ENCODE measurements at regions not wholly inside any gene's neighbourhood (a gene's known extent, or its start where the extent isn't known, plus 50 kb on each side); places are given as distances from the start of the nearest gene placed in this dataset.
"Not testable (repeated sequence)": the region's sequence is repeated elsewhere in the genome, so short reads cannot be mapped to it uniquely, and the experiment has no call there.

DNA sequence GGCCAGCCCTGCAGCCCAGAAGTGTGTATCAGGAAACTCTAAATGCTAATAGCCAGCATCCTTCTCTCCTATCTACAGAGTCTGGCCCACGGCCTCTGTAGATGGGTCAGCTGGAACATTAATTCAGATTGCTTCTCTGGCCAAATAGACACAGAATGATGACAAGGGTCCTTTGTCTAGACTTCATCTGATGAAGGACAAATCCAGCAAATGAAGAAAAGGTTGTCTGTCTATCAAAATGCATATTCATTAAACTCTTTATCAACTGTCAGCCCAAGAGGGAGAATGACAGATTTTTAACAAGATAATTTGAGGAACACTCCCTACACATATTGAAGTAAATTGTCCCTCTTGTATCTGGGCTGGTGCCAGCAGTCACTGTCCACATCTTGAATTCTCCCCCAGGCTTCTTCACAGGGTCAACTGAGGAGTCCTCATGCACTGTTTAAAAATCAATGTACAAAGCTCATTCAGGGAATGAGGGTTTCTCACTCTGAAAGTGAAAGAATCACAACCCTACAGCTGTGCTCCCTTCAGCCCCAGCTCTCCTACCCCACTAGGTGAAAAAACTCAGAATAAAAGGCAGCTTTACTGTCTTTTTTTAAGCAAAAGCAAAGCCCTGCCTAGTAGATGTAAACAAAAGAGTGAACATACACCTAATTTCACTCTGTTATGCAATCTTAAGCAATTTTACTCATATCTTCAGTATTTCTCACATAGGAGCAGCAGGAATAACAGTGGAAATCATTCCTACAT is 507.7 kb downstream of the IGSF11 start:
- 83% methylated on average over 1 of the region's 1 CpG for WGBS
- H3K36me3 ChIP-seq (ENCODE audit: control insufficient read depth in 2 of 2, insufficient read depth in 2 of 2, low read length in 1 of 2) = no peaks in the 10 kb centered on the region

DNA sequence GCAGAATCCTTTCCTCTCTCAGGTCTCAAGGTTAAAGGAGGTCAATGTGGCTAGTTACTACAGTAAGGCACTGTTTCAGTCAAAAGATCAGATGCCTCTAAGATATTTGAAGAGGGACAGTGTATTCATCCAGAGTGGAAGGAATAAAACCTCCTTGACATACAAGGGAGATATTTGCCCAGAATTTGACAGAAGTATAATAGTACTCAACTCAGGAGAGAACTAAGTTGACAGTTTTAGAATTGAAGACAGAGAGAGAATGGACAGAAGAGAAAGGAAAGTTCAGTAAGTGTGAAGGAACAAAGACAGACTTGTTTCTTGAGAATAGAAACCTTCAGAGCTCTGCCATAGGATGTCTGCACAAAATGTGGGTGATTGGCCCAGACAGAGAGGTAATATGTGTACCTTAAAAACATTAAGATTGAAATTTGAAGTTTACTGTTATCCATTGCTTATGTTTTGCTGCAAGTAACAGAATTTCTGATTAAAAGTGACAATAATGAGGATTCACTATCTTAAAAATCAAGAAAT is 507.1 kb downstream of the IGSF11 start:
- Histone ChIP-seq H3K36me3 (ENCODE audit: control insufficient read depth in 2 of 2, insufficient read depth in 2 of 2, low read length in 1 of 2) (no peaks in the 10 kb centered on the region), H3K4me1 (ENCODE audit: control insufficient read depth in 2 of 2, insufficient read depth in 2 of 2, low read length in 2 of 2) (no peaks in the 10 kb centered on the region), H3K4me3 (ENCODE audit: low read length in 2 of 2) (no peak overlapping the region), H3K27ac (ENCODE audit: low read depth in 1 of 2, low read length in 1 of 2) (no peak overlapping the region), H3K27me3 (ENCODE audit: control insufficient read depth in 2 of 2, insufficient read depth in 1 of 2, low read length in 1 of 2) (no peaks in the 10 kb centered on the region), H3K9me3 (ENCODE audit: control insufficient read depth in 2 of 2, insufficient read depth in 1 of 2, low read length in 1 of 2) (no peaks in the 10 kb centered on the region)
- no peak for DNase-seq (ENCODE audit: low read depth in 6 of 9, low spot score in 9 of 9)

More for the DNA sequence above, 507.7 kb downstream of the IGSF11 start:
- Histone ChIP-seq H3K9me3 (ENCODE audit: control insufficient read depth in 2 of 2, insufficient read depth in 1 of 2, low read length in 1 of 2) (no peaks in the 10 kb centered on the region), H3K4me3 (ENCODE audit: low read length in 2 of 2) (no peak overlapping the region), H3K27me3 (ENCODE audit: control insufficient read depth in 2 of 2, insufficient read depth in 1 of 2, low read length in 1 of 2) (no peaks in the 10 kb centered on the region), H3K27ac (ENCODE audit: low read depth in 1 of 2, low read length in 1 of 2) (no peak overlapping the region), H3K4me1 (ENCODE audit: control insufficient read depth in 2 of 2, insufficient read depth in 2 of 2, low read length in 2 of 2) (no peaks in the 10 kb centered on the region)
- DNase-seq (ENCODE audit: low read depth in 6 of 9, low spot score in 9 of 9) = no peak

DNA sequence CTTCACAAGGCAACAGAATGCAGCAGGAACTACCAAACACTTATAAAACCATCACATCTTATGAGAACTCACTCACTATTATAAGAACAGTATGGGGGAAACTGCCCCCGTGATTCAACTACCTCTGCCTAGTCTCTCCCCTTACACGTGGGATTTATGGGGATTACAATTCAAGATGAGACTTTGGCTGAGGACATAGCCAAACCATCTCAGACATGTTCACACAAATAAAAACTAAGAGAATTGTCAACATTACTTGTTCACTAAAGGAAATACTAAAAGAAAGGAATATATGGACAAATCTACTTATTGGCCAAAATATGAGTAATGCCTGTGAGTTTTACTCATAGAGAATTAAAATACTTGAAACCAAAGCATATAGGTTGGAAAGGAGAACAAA is 505.1 kb downstream of the IGSF11 start:
- no peaks in the 10 kb centered on the region for H3K9me3 ChIP-seq (ENCODE audit: control insufficient read depth in 2 of 2, insufficient read depth in 1 of 2, low read length in 1 of 2)
- WGBS = 80% methylated on average over 2 of the region's 2 CpGs
- no peak overlapping the region for H3K27ac ChIP-seq (ENCODE audit: low read depth in 1 of 2, low read length in 1 of 2)
- H3K4me3 ChIP-seq (ENCODE audit: low read length in 2 of 2) = no peak overlapping the region
- no peaks in the 10 kb centered on the region for H3K27me3 ChIP-seq (ENCODE audit: control insufficient read depth in 2 of 2, insufficient read depth in 1 of 2, low read length in 1 of 2)
- no peaks in the 10 kb centered on the region for H3K4me1 ChIP-seq (ENCODE audit: control insufficient read depth in 2 of 2, insufficient read depth in 2 of 2, low read length in 2 of 2)
- H3K36me3 ChIP-seq (ENCODE audit: control insufficient read depth in 2 of 2, insufficient read depth in 2 of 2, low read length in 1 of 2) = no peaks in the 10 kb centered on the region
- no peak for DNase-seq (ENCODE audit: low read depth in 6 of 9, low spot score in 9 of 9)

DNA sequence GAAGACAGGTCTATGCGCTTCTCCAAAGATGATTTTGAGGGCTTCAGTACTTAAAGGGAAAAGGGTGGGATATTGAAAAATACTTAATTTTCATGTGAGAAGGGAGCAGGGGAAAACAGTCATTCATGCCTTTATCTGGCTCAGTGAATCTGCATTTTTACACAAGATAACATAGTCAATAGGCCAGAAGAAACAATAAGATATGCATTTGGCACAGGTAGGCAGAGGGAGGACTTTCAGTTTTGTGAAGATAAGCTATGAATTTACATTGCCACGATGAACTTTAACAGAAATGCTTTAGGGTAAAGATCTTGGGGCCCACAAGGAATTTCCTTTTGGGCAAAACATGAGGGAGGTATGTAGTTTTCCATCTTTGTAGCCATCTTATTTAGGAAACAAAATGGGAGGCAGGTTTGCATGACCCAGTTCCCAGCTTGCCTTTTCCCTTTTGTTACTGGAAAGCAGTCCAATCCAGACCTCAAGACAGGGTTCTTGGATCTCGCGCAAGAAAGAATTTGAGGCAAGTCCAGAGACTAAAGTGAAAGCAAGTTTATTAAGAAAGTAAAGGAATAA is 504.2 kb downstream of the IGSF11 start:
- no peak for DNase-seq (ENCODE audit: low read depth in 6 of 9, low spot score in 9 of 9)
- Histone ChIP-seq H3K4me3 (ENCODE audit: low read length in 2 of 2) (no peak overlapping the region), H3K36me3 (ENCODE audit: control insufficient read depth in 2 of 2, insufficient read depth in 2 of 2, low read length in 1 of 2) (no peaks in the 10 kb centered on the region), H3K9me3 (ENCODE audit: control insufficient read depth in 2 of 2, insufficient read depth in 1 of 2, low read length in 1 of 2) (no peaks in the 10 kb centered on the region), H3K27ac (ENCODE audit: low read depth in 1 of 2, low read length in 1 of 2) (no peak overlapping the region), H3K27me3 (ENCODE audit: control insufficient read depth in 2 of 2, insufficient read depth in 1 of 2, low read length in 1 of 2) (no peaks in the 10 kb centered on the region), H3K4me1 (ENCODE audit: control insufficient read depth in 2 of 2, insufficient read depth in 2 of 2, low read length in 2 of 2) (no peaks in the 10 kb centered on the region)
- 92% methylated on average over 4 of the region's 4 CpGs for WGBS

DNA sequence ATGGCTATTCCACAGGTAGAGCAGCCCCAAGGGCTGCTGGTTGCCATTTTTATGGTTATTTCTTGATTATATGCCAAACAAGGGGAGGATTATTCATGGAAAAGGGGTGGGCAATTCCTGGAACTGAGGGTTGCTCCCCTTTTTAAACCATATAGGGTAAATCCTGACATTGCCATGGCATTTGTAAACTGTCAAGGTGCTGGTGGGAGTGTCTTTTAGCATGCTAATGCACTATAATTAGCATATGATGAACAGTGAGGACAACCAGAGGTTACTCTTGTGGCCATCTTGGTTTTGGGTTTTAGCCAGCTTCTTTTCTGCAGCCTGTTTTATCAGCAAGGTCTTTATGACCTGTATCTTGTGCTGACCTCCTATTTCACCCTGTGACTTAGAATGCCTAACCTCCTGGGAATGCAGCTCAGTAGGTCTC is 503.7 kb downstream of the IGSF11 start:
- H3K27ac ChIP-seq (ENCODE audit: low read depth in 1 of 2, low read length in 1 of 2); H3K27me3 ChIP-seq (ENCODE audit: control insufficient read depth in 2 of 2, insufficient read depth in 1 of 2, low read length in 1 of 2); H3K4me3 ChIP-seq (ENCODE audit: low read length in 2 of 2); H3K4me1 ChIP-seq (ENCODE audit: control insufficient read depth in 2 of 2, insufficient read depth in 2 of 2, low read length in 2 of 2); H3K9me3 ChIP-seq (ENCODE audit: control insufficient read depth in 2 of 2, insufficient read depth in 1 of 2, low read length in 1 of 2); DNase-seq (ENCODE audit: low read depth in 6 of 9, low spot score in 9 of 9); H3K36me3 ChIP-seq (ENCODE audit: control insufficient read depth in 2 of 2, insufficient read depth in 2 of 2, low read length in 1 of 2): not testable (repeated sequence)

DNA sequence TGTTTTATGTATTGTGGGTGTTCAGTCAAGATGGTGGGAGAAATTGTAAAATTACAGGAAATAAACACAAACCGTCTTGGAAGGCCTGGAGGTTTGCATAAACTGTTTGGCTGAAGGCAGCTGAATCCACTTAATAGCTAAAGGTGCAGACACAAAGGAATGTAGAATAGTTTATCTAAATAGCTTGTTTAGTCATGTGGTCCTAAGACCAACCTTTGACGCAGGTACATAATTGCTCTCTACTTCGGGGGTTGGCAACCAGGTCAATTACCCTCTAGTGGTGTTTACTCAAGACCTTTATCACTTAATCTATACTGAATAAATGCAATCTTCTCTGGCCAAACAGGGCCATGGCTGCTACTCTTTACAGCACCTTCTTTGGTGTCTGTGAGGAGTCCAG is 502.8 kb downstream of the IGSF11 start:
- H3K36me3 ChIP-seq (ENCODE audit: control insufficient read depth in 2 of 2, insufficient read depth in 2 of 2, low read length in 1 of 2) = no peaks in the 10 kb centered on the region
- no peak for DNase-seq (ENCODE audit: low read depth in 6 of 9, low spot score in 9 of 9)
- no peaks in the 10 kb centered on the region for H3K4me1 ChIP-seq (ENCODE audit: control insufficient read depth in 2 of 2, insufficient read depth in 2 of 2, low read length in 2 of 2)
- no peak overlapping the region for H3K27ac ChIP-seq (ENCODE audit: low read depth in 1 of 2, low read length in 1 of 2)
- WGBS = 58% methylated on average over 3 of the region's 3 CpGs
- no peaks in the 10 kb centered on the region for H3K27me3 ChIP-seq (ENCODE audit: control insufficient read depth in 2 of 2, insufficient read depth in 1 of 2, low read length in 1 of 2)
- no peak overlapping the region for H3K4me3 ChIP-seq (ENCODE audit: low read length in 2 of 2)
- no peaks in the 10 kb centered on the region for H3K9me3 ChIP-seq (ENCODE audit: control insufficient read depth in 2 of 2, insufficient read depth in 1 of 2, low read length in 1 of 2)

DNA sequence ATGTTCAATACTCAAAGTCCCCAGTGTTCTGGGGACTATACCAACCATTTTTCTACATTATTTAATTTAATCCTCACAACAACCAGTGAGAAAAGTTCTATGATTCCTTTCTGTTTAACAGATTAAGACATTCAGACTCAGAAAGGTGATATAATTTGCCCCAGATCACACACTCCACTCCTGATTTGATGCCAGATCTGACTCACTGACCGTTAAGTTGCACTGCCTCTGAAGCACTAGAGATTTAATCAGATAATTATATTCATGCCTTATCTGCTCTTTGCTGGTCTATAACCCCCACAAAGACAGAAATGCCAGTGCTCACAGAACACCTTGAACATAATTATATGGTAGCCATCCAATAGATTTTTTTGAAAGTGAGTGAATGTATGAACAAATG is 501.0 kb downstream of the IGSF11 start:
- Histone ChIP-seq H3K4me1 (ENCODE audit: control insufficient read depth in 2 of 2, insufficient read depth in 2 of 2, low read length in 2 of 2) (no peaks in the 10 kb centered on the region), H3K27ac (ENCODE audit: low read depth in 1 of 2, low read length in 1 of 2) (no peak overlapping the region), H3K36me3 (ENCODE audit: control insufficient read depth in 2 of 2, insufficient read depth in 2 of 2, low read length in 1 of 2) (no peaks in the 10 kb centered on the region), H3K4me3 (ENCODE audit: low read length in 2 of 2) (no peak overlapping the region), H3K27me3 (ENCODE audit: control insufficient read depth in 2 of 2, insufficient read depth in 1 of 2, low read length in 1 of 2) (no peaks in the 10 kb centered on the region), H3K9me3 (ENCODE audit: control insufficient read depth in 2 of 2, insufficient read depth in 1 of 2, low read length in 1 of 2) (no peaks in the 10 kb centered on the region)
- no peak for DNase-seq (ENCODE audit: low read depth in 6 of 9, low spot score in 9 of 9)
- WGBS = 94% methylated on average over 1 of the region's 1 CpG

DNA sequence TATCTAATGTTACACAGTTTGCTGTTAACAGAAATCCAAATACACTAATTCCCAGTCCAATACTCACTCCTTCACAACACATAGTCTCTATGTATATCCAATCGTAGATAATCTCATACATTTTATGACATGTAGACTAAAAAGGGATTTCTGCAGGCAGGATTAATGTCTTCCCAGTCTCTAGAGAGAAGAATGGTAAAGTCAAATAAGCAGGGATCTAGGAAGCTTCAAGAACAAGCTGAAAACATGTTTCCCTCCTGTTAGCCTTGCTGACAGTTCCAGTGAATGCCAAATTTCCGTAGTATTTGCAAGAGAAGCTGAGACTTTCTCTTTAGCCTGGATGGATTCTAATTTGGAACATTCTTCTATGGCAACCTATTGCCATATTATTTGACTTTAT is 500.1 kb downstream of the IGSF11 start:
- no peak overlapping the region for H3K4me3 ChIP-seq (ENCODE audit: low read length in 2 of 2)
- no peak for DNase-seq (ENCODE audit: low read depth in 6 of 9, low spot score in 9 of 9)
- 0% methylated on average over 2 of the region's 2 CpGs for WGBS
- H3K27ac ChIP-seq (ENCODE audit: low read depth in 1 of 2, low read length in 1 of 2) = no peak overlapping the region
- no peaks in the 10 kb centered on the region for H3K27me3 ChIP-seq (ENCODE audit: control insufficient read depth in 2 of 2, insufficient read depth in 1 of 2, low read length in 1 of 2)
- H3K9me3 ChIP-seq (ENCODE audit: control insufficient read depth in 2 of 2, insufficient read depth in 1 of 2, low read length in 1 of 2) = no peaks in the 10 kb centered on the region
- no peaks in the 10 kb centered on the region for H3K4me1 ChIP-seq (ENCODE audit: control insufficient read depth in 2 of 2, insufficient read depth in 2 of 2, low read length in 2 of 2)
- H3K36me3 ChIP-seq (ENCODE audit: control insufficient read depth in 2 of 2, insufficient read depth in 2 of 2, low read length in 1 of 2) = no peaks in the 10 kb centered on the region

DNA sequence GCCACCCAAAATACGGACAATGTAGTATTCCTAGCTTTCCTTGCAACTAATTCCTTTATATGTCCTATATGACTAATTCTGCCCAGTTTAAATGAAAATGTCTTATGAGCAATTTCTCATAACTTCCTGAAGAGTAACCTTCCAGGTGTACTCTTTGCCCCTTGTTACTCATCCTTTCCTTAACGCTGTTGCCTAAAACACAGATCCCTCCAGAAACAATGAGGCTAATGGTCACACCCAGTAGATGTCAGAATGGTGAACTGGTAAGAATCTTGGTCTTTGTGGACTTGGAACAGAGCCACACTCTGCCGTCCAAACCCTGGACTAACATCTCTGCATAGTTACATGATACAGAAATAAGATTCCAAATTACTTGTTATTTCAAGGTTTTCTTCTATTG is 497.9 kb downstream of the IGSF11 start:
- H3K27me3 ChIP-seq (ENCODE audit: control insufficient read depth in 2 of 2, insufficient read depth in 1 of 2, low read length in 1 of 2) = no peaks in the 10 kb centered on the region

More for the DNA sequence above, 497.9 kb downstream of the IGSF11 start:
- H3K4me1 ChIP-seq (ENCODE audit: control insufficient read depth in 2 of 2, insufficient read depth in 2 of 2, low read length in 2 of 2) = no peaks in the 10 kb centered on the region
- no peak for DNase-seq (ENCODE audit: low read depth in 6 of 9, low spot score in 9 of 9)
- WGBS = 90% methylated on average over 3 of the region's 3 CpGs
- no peak overlapping the region for H3K27ac ChIP-seq (ENCODE audit: low read depth in 1 of 2, low read length in 1 of 2)
- no peaks in the 10 kb centered on the region for H3K9me3 ChIP-seq (ENCODE audit: control insufficient read depth in 2 of 2, insufficient read depth in 1 of 2, low read length in 1 of 2)
- no peak overlapping the region for H3K4me3 ChIP-seq (ENCODE audit: low read length in 2 of 2)
- no peaks in the 10 kb centered on the region for H3K36me3 ChIP-seq (ENCODE audit: control insufficient read depth in 2 of 2, insufficient read depth in 2 of 2, low read length in 1 of 2)
